Body of pancreas (tissue), 4 donors: ENCODE measurements at regions not wholly inside any gene's neighbourhood (a gene's known extent, or its start where the extent isn't known, plus 50 kb on each side); places are given as distances from the start of the nearest gene placed in this dataset.

ENCODE experiments used
- CTCF ChIP-seq, 7 experiments: fragments of 450-650 bp in 4 of 7; fragments of 200-600 bp in 3 of 7; sonication (generic) in 3 of 7; IDR thresholded peaks; one replicate each; pipeline ENCODE4 v1.5.1; 2016 to 2019; ENCODE audit warnings: antibody characterized with exemption in 7 of 7
- POLR2A ChIP-seq, 3 donors: fragments of 450-650 bp; IDR thresholded peaks; one replicate each; pipeline ENCODE4 v1.6.1; 2016; ENCODE audit warnings: antibody characterized with exemption in 3 of 3, mild to moderate bottlenecking in 2 of 3

GRCh38 chrX:20456971-20457370 lies 190.3 kb upstream of the RPS6KA3 start:
- TF ChIP-seq CTCF (IDR thresholded peaks at IDR 0.05) (no peak), POLR2A (IDR thresholded peaks at IDR 0.05) (no peak)
